RWPE1 (cell line): ENCODE measurements at regions not wholly inside any gene's neighbourhood (a gene's known extent, or its start where the extent isn't known, plus 50 kb on each side); places are given as distances from the start of the nearest gene placed in this dataset.

Experiments
- CTCF ChIA-PET: fragments of 350-600 bp; sonication (Branson Sonifier 250); formaldehyde crosslinking; extraction: SDS; loops from one replicate; lab custom pipeline; 2021; lab: Yijun Ruan, JAX
- POLR2A ChIA-PET: fragments of 400-600 bp; formaldehyde crosslinking; extraction: SDS; loops from one replicate; lab custom pipeline; 2020; ENCODE audit warnings: antibody characterized with exemption; ENCODE audit not compliant: low non-redundant PET; lab: Yijun Ruan, JAX
- DNase-seq: peaks from one replicate; pipeline ENCODE4 v3.0.0; 2012; ENCODE audit warnings: low spot score
- H3K27ac ChIP-seq: fragments of 450-650 bp; 2 replicates; pipeline ENCODE4 v1.5.1; 2017
- CTCF ChIP-seq: fragments of 450-650 bp; conservative IDR thresholded peaks from 2 replicates; pipeline ENCODE4 v1.5.1; 2017; ENCODE audit warnings: low read depth, mild to moderate bottlenecking

- no peak for TF ChIP-seq CTCF
- H3K27ac ChIP-seq: no peak overlapping the region
- no peak for DNase-seq
- ChIA-PET POLR2A (no interaction called here), CTCF (interaction anchor here (0.7 kb wide), 1 partner anchor 664 kb away, joined by 3 read pairs; no protein-coding TSS in a partner anchor)
Observed at GRCh38 chr2:226251661-226252060, 548.0 kb downstream of the IRS1 start.

- peak; percentile 37 for DNase-seq
- no peak overlapping the region for H3K27ac ChIP-seq
- ChIA-PET CTCF (no interaction called here), POLR2A (no interaction called here)
- TF ChIP-seq CTCF: no peak
Observed at GRCh38 chr2:226247289-226248275, 552.0 kb downstream of the IRS1 start.

DNA sequence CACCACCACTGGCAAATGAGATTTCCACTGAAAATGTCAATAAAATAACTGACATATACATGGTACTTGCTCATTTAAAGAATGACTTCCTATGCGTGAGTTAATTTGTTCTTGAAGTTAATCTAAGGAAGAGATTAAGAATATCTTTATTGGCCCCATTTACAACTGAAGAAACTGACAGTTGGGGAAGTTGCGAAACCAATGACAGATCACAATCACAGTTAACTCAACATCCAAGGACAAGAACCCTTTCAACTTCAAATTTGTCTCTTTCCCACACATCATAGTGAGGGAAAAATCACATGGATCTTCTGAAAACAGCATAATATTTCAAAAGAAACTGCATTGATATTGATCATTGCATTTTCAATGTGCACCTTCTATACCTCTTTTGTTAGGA, 565.4 kb downstream of the IRS1 start:
- POLR2A ChIA-PET: no interaction called here
- CTCF ChIA-PET: interaction anchor here (0.7 kb wide), 1 partner anchor 593 kb away, joined by 3 read pairs; no protein-coding TSS in a partner anchor
- DNase-seq: no peak
- no peak for TF ChIP-seq CTCF
- no peak overlapping the region for H3K27ac ChIP-seq

DNA sequence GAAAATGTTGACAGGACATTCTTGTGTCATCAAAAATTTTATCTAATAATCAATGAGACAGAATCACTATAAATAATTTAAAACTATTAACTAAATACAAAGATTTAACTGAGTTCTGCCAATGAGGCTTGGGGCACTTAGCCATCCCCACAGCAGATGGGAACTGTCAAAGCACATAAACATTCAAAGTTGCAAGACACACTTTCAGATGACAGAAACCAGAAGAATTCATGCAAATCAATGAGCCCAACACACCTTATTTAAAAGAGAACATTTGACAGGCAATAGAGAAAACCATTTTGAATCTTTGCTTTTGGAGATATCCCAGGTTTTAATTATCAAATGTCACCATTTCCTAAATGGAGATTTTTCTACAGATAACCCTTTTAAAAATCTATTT, 566.2 kb downstream of the IRS1 start:
- ChIA-PET POLR2A (no interaction called here), CTCF (interaction anchor here (0.7 kb wide), 1 partner anchor 594 kb away, joined by 3 read pairs; no protein-coding TSS in a partner anchor)
- no peak for TF ChIP-seq CTCF
- DNase-seq: no peak
- no peak overlapping the region for H3K27ac ChIP-seq

DNA sequence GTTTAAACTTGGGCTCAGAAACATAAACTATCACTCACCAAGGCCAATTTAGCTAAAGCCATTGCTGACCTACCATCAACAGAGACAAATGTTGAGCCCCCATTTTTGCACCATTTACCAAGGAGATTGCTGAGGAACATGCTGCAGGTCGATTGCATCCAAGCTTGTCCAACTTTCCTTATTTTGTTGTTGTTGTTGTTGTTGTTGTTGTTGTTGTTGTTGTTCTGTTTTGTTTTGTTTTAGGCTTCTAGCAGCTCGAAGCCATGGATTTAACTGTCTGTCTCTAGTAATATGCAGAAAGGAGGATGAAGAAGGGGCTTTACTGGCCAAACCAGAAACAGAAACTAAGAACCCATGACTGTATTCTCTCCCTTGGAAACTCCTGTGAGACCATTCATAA, 571.5 kb downstream of the IRS1 start:
- DNase-seq: no peak
- ChIA-PET CTCF (no interaction called here), POLR2A (no interaction called here)
- TF ChIP-seq CTCF: no peak
- no peak overlapping the region for H3K27ac ChIP-seq

DNA sequence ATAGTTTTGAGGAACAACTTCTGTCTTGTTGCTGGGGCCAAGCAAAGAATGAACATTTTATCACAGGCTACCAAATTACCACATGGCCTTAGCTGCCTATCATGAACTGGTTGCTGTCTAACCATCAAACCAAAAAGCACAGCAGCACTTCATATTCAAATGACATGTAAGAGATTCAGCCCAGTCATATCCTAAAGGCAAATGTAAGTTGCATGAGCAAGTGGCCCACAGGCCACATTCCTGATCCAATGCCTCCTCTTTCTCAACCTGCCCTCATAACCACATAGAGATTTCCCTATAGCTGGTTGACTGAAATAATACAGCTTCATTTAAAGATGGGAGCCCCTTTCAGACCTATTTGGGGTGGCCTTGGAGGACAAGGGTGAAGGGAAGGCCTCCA, 572.3 kb downstream of the IRS1 start:
- no peak for TF ChIP-seq CTCF
- CTCF ChIA-PET: interaction anchor here (0.6 to 0.8 kb wide), 2 partner anchors 338 to 352 kb away, joined by 4 to 5 read pairs; no protein-coding TSS in a partner anchor
- no peak for DNase-seq
- H3K27ac ChIP-seq: no peak overlapping the region
- POLR2A ChIA-PET: no interaction called here
